Gastrocnemius medialis (tissue), 4 donors: ENCODE measurements at regions not wholly inside any gene's neighbourhood (a gene's known extent, or its start where the extent isn't known, plus 50 kb on each side); places are given as distances from the start of the nearest gene placed in this dataset.

ENCODE experiments used
- CTCF ChIP-seq, 5 experiments: fragments of 450-650 bp in 3 of 5; fragments of 200-600 bp in 2 of 5; sonication (generic) in 2 of 5; IDR thresholded peaks in 4 of 5; conservative IDR thresholded peaks in 1 of 5; 1 replicate in 4 of 5; 2 replicates in 1 of 5; pipeline ENCODE4 v1.5.1; 2016 to 2019; ENCODE audit warnings: antibody characterized with exemption in 5 of 5, mild to moderate bottlenecking in 3 of 5, moderate library complexity in 3 of 5
- POLR2A ChIP-seq, 2 donors: fragments of 450-650 bp; IDR thresholded peaks; one replicate each; pipeline ENCODE4 v1.6.1; 2017; ENCODE audit warnings: antibody characterized with exemption in 2 of 2, mild to moderate bottlenecking in 2 of 2, moderate library complexity in 2 of 2

- TF ChIP-seq CTCF (IDR thresholded peaks at IDR 0.05 in 4 of 5, conservative IDR thresholded peaks at IDR 0.05 in 1 of 5) (no peak), POLR2A (IDR thresholded peaks at IDR 0.05) (no peak)
These were observed 51.9 kb upstream of the RAI14 start for GRCh38 chr5:34604119-34604675.
